K562 (cell line): ENCODE measurements at regions not wholly inside any gene's neighbourhood (a gene's known extent, or its start where the extent isn't known, plus 50 kb on each side); places are given as distances from the start of the nearest gene placed in this dataset.

ENCODE experiments used
- ATAC-seq: fragments of 200-7000 bp; cut with Tn5 transposase; 3 replicates; pipeline ENCODE4 v1.9.1; 2020; ENCODE audit warnings: moderate library complexity
- BruUV-seq: library from RNA; stranded (reverse); fragments of 400-500 nt; replicated peaks from 2 replicates; lab custom pipeline; 2021; lab: Mats Ljungman, UMichigan
- CTCF ChIA-PET: fragments of 300-600 bp; formaldehyde crosslinking; extraction: SDS; loops from one replicate; lab custom pipeline; 2021; ENCODE audit warnings: low intra/inter-chr PET ratio; lab: Yijun Ruan, JAX
- POLR2A ChIA-PET: fragments of 300-600, 350-650 bp; sonication (Branson Sonifier 250); formaldehyde crosslinking; extraction: SDS; loops from one replicate; lab custom pipeline; 2021; ENCODE audit warnings: antibody characterized with exemption, inconsistent platforms; lab: Yijun Ruan, JAX
- DNase-seq, 4 experiments: peaks; one replicate each; pipeline versions ENCODE4 v3.0.0 to v3.0.0-alpha.2; 2011 to 2018; ENCODE audit warnings: low spot score in 3 of 4, mixed read lengths in 3 of 4; ENCODE audit errors: extremely low read depth in 1 of 4
- FAIRE-seq: peaks from 2 replicates; lab custom pipeline; 2011; peaks lifted over from hg19 to GRCh38; lab: Jason Lieb, UNC
- H2AFZ ChIP-seq: 2 replicates; pipeline ENCODE4 v1.6.0; 2011; ENCODE audit warnings: low read depth, low read length, control low read depth, inconsistent platforms
- H3K27ac ChIP-seq: fragments of 200-600 bp; 3 replicates; pipeline ENCODE4 v1.8.0; 2011; ENCODE audit warnings: low read depth, mild to moderate bottlenecking, control low read depth, inconsistent platforms, low read length, moderate library complexity, mixed read lengths; ENCODE audit errors: extremely low read depth
- H3K27me3 ChIP-seq, 2 experiments: fragments of 300-600 bp in 1 of 2; 2 replicates in 1 of 2; 3 replicates in 1 of 2; pipeline versions ENCODE4 v1.6.0 to v1.8.0; 2011; ENCODE audit warnings: inconsistent platforms in 2 of 2, low read length in 2 of 2, mild to moderate bottlenecking in 1 of 2, mixed read lengths in 1 of 2, moderate library complexity in 1 of 2; ENCODE audit not compliant: control insufficient read depth in 2 of 2, insufficient read depth in 2 of 2
- H3K36me3 ChIP-seq: fragments of 300-600 bp; 3 replicates; pipeline ENCODE4 v1.8.0; 2011; ENCODE audit warnings: mild to moderate bottlenecking, low read length, inconsistent platforms; ENCODE audit not compliant: control insufficient read depth, insufficient read depth
- H3K4me1 ChIP-seq, 2 experiments: fragments of 200-600 bp in 1 of 2; replicated peaks in 1 of 2; 2 replicates in 1 of 2; 3 replicates in 1 of 2; pipeline versions ENCODE4 v1.5.1 to v1.8.0; 2011; ENCODE audit warnings: inconsistent platforms in 2 of 2, low read length in 2 of 2, mild to moderate bottlenecking in 1 of 2, mixed read lengths in 1 of 2, moderate library complexity in 1 of 2; ENCODE audit not compliant: control insufficient read depth in 2 of 2, insufficient read depth in 2 of 2
- H3K4me2 ChIP-seq: 2 replicates; pipeline ENCODE4 v1.6.1; 2011; ENCODE audit warnings: low read length, control low read depth, inconsistent platforms, mixed read lengths; ENCODE audit not compliant: insufficient read depth
- H3K4me3 ChIP-seq: fragments of 200-600 bp; sonication (generic), shearing (Covaris generic); 2 replicates; pipeline ENCODE4 v1.5.1; 2016; ENCODE audit warnings: control low read depth, inconsistent platforms
- H3K79me2 ChIP-seq: fragments of 200-600 bp; 3 replicates; pipeline ENCODE4 v1.8.0; 2011; ENCODE audit warnings: low read length, inconsistent platforms; ENCODE audit not compliant: control insufficient read depth, insufficient read depth
- H3K9ac ChIP-seq, 2 experiments: 2 replicates each; pipeline versions ENCODE4 v1.6.0 to v1.6.1; 2011; ENCODE audit warnings: low read depth in 2 of 2, low read length in 2 of 2, control low read depth in 1 of 2, inconsistent platforms in 1 of 2, mild to moderate bottlenecking in 1 of 2, mixed read lengths in 1 of 2; ENCODE audit not compliant: insufficient read depth in 1 of 2
- H3K9me1 ChIP-seq: one replicate; pipeline ENCODE4 v1.6.0; 2011; ENCODE audit warnings: inconsistent platforms, mild to moderate bottlenecking, low read length, moderate library complexity; ENCODE audit not compliant: control insufficient read depth, insufficient read depth
- H3K9me3 ChIP-seq: replicated peaks from 2 replicates; pipeline ENCODE4 v1.5.1; 2011; ENCODE audit warnings: low read depth, low read length, inconsistent platforms; ENCODE audit not compliant: control insufficient read depth, insufficient read depth
- H4K20me1 ChIP-seq: replicated peaks from 2 replicates; pipeline ENCODE4 v1.6.1; 2011; ENCODE audit warnings: low read length, inconsistent platforms, mixed read lengths; ENCODE audit not compliant: control insufficient read depth, insufficient read depth
- PCBP1 ChIP-seq: fragments of 200-400 bp; formaldehyde crosslinking; IDR thresholded peaks from 2 replicates; pipeline ENCODE4 v1.6.1; 2018; ENCODE audit warnings: mild to moderate bottlenecking, low read depth, low read length; ENCODE audit not compliant: poor library complexity, severe bottlenecking
- PTTG1 ChIP-seq: fragments of 450-650 bp; IDR thresholded peaks from 2 replicates; pipeline ENCODE4 v1.6.1; 2016; ENCODE audit warnings: low read depth, mild to moderate bottlenecking, missing genetic modification characterization, missing compliant biosample characterization
- WGBS: fragments of 100-300 bp; shearing (Covaris generic); methylation state at CpG from one replicate; pipeline ENCODE4 v1.1.6; 2016; ENCODE audit warnings: low coverage, mixed read lengths; ENCODE audit not compliant: insufficient coverage; ENCODE audit errors: missing lambda C conversion rate; 5-methylcytosine and 5-hydroxymethylcytosine counted together
- in situ Hi-C: fragments of 300-500 bp; cut with MboI; formaldehyde crosslinking; loops from 4 replicates; pipeline ENCODE4 v1.15.0; 2018; ENCODE audit warnings: inconsistent platforms, mixed read lengths
- intact Hi-C: fragments of 100-400 bp; cut with micrococcal nuclease; formaldehyde crosslinking; loops from 2 replicates; pipeline ENCODE4 v1.14.2; 2022
- TF ChIP-seq, protein P1 (sequence below): sonication (generic); formaldehyde crosslinking; IDR thresholded peaks from 2 replicates; pipeline ENCODE4 v1.8.1; 2022; ENCODE audit warnings: missing genetic modification reagents
- TF ChIP-seq, protein P2 (sequence below), 2 experiments: fragments of 450-650 bp in 1 of 2; IDR thresholded peaks; 2 replicates each; pipeline ENCODE4 v1.6.1; 2011 to 2017; ENCODE audit warnings: low read depth in 2 of 2, antibody characterized with exemption in 1 of 2, borderline replicate concordance in 1 of 2, low read length in 1 of 2, mild to moderate bottlenecking in 1 of 2, mixed read lengths in 1 of 2; ENCODE audit not compliant: control insufficient read depth in 1 of 2

DNA sequence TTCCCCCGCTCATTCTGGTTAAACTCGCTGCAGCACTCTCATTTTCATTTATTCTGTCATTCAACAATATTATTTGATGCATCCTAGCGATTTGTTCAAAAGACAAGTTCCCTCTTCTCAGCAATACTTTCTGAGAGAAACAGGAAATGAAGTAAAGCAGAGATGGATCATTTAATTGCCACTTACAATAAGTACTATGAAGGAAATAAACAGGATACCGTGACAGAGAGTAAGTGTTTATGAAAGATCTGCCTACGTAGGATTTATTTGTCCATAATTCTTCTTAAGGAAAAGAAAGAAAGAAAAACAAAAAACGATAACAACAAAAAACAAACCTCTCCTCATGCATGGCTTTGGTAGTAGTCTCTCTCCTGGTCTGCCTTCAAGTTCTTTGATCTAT, 406.8 kb upstream of the ZNF608 start:
- Histone ChIP-seq H4K20me1 (no peaks in the 10 kb centered on the region), H3K4me2 (no peak overlapping the region), H3K4me1 (no peaks in the 10 kb centered on the region), H3K27me3 (no peaks in the 10 kb centered on the region), H2AFZ (no peak overlapping the region), H3K79me2 (no peaks in the 10 kb centered on the region), H3K9me1 (no peaks in the 10 kb centered on the region), H3K9me3 (no peaks in the 10 kb centered on the region), H3K4me3 (no peak overlapping the region), H3K27ac (no peak overlapping the region), H3K36me3 (no peaks in the 10 kb centered on the region), H3K9ac (no peak overlapping the region)
- FAIRE-seq (no peak), ATAC-seq (no peak), DNase-seq (no peak)
- in situ Hi-C loops (no loop called here), intact Hi-C loops (no loop called here)
- TF ChIP-seq, protein P1, sequence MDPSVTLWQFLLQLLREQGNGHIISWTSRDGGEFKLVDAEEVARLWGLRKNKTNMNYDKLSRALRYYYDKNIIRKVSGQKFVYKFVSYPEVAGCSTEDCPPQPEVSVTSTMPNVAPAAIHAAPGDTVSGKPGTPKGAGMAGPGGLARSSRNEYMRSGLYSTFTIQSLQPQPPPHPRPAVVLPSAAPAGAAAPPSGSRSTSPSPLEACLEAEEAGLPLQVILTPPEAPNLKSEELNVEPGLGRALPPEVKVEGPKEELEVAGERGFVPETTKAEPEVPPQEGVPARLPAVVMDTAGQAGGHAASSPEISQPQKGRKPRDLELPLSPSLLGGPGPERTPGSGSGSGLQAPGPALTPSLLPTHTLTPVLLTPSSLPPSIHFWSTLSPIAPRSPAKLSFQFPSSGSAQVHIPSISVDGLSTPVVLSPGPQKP (CRISPR knock-in tag), result no peak
- TF ChIP-seq PCBP1, result no peak
- no peak for TF ChIP-seq PTTG1 (tag)
- TF ChIP-seq, protein P2, sequence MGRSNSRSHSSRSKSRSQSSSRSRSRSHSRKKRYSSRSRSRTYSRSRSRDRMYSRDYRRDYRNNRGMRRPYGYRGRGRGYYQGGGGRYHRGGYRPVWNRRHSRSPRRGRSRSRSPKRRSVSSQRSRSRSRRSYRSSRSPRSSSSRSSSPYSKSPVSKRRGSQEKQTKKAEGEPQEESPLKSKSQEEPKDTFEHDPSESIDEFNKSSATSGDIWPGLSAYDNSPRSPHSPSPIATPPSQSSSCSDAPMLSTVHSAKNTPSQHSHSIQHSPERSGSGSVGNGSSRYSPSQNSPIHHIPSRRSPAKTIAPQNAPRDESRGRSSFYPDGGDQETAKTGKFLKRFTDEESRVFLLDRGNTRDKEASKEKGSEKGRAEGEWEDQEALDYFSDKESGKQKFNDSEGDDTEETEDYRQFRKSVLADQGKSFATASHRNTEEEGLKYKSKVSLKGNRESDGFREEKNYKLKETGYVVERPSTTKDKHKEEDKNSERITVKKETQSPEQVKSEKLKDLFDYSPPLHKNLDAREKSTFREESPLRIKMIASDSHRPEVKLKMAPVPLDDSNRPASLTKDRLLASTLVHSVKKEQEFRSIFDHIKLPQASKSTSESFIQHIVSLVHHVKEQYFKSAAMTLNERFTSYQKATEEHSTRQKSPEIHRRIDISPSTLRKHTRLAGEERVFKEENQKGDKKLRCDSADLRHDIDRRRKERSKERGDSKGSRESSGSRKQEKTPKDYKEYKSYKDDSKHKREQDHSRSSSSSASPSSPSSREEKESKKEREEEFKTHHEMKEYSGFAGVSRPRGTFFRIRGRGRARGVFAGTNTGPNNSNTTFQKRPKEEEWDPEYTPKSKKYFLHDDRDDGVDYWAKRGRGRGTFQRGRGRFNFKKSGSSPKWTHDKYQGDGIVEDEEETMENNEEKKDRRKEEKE (IDR thresholded peaks at IDR 0.05; ENCODE audit: borderline replicate concordance in 1 of 2, control insufficient read depth in 1 of 2, low read depth in 2 of 2, low read length in 1 of 2), result no peak
- CTCF ChIA-PET, result no interaction called here
- POLR2A ChIA-PET, result no interaction called here
- BruUV-seq, result no TSS peak
- 2% methylated on average over 6 of the region's 6 CpGs for WGBS
